ENCODE measurements at regions not wholly inside any gene's neighbourhood (a gene's known extent, or its start where the extent isn't known, plus 50 kb on each side); places are given as distances from the start of the nearest gene placed in this dataset.
"Not testable (repeated sequence)": the region's sequence is repeated elsewhere in the genome, so short reads cannot be mapped to it uniquely, and the experiment has no call there.

DNA sequence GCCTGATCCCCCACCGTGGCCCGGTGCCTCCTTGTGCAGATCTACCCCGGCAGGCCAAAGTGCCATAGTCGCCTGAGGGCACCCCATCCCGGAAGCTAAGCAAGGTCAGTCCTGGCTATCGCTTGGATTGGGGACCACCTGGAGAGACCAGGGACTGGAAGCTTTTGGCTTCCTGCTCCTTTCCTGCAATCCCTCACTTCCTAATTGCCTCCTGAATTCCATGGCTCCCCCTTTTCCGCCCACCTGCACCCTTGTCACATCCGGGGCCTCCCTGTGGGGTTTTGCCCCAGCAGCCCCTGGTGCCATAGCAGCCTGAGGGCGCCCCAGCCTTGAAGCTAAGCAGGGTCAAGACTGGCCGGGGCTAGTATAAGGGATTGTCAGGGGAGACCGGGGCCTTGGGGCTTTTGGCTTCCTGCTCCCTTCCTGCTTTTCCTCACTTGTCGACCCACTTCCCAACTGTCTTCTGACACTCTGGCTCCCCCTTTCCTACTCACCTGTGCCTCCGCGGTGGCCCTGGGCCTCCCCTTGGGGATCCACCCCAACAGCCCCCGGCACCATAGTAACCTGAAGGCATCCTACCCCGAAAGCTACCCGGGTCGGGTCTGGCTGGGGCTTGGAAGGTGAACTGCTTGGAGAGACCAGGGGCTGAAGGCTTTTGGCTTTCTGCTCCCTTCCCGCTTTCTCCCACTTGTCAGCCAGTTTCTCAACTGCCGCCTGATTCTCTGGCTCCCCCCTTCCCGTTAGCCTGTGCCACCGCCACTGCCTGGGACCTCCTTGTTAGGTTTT is 2293.6 kb downstream of the TP53TG3F start:
- DNase-seq, result no peak

DNA sequence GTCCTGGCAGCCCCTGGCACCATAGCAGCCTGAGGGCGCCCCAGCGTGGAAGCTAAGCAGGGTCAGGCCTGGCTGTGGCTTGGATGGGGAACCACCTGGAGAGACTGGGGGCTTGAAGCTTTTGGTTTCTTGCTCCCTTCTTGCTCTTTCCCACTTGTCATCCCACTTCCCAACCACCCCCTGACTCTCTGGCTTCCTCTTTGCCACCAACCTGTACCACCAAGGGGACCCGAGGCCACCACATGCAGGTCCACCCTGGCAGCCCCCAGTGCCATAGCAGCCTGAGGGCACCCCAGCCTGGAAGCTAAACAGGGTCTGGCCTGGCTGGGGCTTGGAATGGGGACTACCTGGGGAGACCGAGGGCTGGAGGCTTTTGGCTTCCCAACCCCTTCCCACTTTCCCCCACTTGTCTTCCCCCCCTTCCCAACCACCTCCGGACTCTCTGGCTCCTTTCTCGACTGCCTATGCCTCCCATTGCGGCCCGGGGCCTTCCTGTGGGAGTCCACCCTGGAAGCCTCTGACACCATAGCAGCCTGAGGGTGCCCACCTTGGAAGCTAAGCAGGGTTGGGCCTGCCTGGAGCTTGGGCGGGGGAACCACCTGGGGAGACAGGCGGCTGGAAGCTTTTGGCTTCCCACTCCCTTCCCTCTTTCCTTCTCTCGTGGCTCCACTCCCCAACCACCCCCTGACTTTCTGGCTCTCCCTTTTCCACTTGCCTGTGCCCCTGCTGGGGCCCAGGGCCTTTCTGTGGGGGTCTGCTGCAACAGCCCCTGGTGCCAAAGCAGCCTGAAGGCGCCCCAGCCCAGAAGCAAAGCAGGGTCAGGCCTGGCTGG is 2294.4 kb downstream of the TP53TG3F start:
- no peak for DNase-seq

DNA sequence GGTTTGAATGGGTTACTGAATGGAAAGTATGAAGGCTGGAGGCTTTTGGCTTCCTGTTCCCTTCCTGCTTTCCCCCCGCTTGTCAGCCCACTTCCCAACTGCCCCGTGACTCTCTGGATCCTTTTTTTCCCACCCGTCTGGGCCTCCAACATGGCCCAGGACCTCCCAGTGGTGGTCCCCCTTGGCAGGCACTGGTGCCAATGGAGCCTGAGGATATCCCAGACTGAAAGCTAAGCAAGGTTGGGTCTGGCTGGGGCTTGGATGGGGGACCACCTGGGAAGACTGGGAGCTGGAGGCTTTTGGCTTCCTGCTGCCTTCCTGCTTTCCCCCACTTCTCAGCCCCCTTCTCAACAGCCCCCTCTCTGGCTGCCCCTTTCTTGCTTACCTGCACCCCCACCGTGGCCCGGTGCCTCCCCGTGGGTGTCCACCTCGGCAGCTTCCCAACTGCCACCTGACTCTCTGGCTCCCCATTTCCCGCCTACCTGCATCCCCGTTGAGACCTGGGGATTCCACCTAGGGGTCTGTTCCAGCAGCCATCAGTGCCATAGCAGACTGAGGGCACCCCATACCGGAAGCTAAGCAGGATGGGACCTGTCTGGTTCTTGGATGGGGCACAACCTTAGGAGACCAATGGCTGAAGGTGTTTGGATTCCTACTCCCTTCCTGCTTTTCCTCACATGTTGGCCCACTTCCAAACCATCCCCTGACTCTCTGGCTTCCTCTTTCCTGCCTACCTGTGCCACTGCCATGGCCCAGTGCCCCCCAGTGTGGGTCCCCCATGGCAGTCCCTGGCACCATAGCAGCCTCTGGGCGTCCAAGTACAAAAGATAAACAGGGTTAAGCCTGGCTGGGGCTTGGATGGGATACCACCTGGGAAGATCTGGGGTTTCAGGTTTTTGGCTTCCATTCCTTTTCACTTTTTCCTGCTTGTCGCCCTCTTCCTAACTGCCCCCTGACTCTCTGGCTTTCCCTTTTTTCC is 2295.3 kb downstream of the TP53TG3F start:
- DNase-seq, result no peak

DNA sequence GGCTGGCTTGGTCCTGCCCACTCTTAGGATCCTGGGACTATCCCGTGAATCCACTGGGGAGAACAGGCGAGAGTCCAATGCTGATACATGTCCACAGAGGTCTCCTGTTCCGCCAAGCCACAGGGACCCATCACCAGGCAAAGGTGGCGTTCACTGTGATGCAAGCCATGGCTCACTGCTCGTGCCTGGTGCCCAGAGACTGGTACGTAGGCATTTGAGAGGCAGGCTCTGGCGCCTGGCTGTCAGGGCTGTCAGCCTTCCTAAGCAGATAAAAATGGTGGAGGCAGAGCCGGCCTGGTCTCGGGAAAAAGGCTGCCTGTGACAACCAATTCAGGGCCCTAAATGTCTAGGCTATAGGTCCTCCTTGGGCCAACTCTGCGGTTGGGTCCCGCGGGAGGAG is 2329.0 kb downstream of the TP53TG3F start:
- no peak for DNase-seq

DNA sequence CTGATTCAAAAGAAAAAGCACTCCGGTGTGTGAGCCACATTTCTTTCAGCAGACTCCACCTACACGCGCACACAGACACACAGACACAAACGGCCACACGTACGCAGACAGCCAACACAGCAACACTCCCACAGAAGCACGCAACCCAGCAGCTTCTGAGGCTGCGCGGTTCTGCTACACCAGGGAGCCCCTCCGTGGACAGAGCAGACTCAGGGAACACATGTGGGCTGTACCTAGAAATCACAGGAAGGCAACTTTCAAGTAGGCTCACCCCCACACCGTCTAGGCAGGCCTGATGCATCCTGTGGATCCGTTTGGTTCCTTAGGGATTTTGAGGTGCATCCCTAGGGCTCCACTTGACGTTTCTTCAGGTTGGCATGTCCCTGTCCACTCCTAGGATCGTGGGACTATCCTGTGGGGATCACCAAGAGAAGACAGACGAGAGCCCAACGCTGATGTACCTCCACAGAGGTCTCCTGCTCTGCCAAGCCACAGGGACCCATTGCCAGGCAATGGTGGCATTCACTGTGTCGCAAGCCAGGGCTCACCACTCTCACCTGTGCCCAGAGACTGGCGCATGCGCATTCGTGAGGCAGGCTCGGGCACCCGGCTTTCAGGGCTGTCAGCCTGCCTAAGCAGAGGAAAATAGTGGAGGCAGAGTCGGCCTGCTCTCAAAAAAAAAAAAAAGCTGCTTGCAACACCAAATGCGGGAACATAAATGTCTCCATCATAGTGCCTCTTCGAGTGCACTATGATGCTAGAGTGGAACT is 2333.3 kb downstream of the TP53TG3F start:
- no peak for DNase-seq

DNA sequence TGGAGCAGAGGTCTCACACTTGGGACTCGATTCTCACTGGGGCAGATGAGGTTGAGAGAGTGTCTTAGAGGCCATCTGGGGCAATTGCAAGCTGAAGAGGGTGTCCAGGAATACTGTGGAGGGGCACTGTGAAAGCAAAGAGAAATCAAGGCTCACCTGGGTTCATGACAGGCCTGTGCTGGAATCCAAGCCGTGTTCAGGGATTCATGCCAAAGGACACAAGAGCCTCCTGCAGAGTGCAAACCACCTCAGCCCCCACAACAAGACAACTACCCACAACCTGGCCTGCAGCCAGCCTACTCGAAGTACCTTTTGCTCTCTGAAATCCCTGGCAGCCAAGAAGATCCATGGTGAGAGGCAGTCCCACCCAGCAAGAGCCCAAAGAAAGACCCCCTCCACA is 2334.2 kb downstream of the TP53TG3F start:
- no peak for DNase-seq

DNA sequence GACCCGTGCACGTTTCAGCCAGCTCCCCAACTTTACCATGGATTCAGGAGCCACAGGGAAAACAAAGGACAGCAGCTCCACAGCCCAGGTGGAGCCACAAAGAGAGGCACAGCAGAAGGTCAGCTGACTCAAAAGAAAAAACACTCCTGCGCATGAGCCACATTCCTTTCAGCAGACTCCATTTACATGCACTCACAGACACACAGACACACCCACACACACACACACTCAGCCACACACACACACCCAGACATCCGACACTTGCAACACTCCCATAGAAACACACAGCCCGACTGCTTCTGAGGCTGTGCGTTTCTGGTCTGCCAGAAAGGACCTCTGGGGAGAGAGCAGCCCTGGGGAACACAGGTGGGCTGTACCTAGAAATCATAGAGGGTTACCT is 2335.5 kb downstream of the TP53TG3F start:
- no peak for DNase-seq

DNA sequence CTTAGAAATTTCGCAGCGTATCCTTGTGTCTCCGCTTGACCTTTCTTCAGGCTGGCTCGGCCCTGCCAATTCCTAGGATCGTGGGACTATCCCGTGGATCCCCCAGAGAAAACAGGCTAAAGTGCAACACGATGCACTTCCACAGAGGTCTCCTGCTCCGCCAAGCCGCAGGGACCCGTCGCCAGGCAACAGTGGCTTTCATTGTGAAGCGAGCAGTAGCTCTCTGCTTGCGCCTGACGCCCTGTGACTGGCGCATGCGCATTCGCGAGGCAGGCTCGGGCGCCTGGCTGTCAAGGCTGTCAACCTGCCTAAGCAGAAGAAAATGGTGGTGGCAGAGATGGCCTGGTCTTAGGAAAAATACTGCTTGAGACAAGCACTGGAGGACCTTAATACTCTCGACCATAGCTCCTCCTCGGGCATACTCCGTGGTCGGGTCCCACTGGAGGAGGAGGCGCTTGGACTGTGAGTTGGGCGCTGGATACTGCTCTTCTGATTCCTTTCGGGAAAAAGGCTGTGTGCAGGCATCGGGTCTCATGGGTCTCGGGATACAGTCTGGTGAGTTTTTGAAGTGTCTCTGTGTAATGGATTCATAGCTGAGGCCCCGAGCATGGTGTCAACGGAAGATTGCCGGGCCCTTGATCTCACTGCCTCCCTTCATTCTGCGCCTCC is 2336.1 kb downstream of the TP53TG3F start:
- DNase-seq, result no peak

DNA sequence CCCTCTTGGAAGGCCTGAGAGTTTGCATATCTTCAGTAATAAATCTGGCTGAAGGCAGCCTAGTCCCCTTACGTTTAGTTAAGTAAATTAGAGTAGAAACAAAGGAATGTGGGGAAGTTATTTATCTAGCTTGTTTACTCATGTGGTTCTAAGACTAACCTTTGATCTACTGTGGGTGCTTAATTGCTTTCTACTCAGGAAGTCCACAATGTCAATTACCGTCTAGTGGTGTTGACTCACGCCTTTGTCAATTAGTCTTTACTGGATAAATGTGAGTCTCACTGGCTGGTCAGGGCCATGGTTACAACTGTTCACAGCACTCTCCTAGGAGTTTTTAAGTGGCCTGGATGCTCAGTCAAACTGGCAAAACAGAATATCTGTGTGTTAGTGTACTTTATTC is 2338.4 kb downstream of the TP53TG3F start:
- DNase-seq, result no peak

DNA sequence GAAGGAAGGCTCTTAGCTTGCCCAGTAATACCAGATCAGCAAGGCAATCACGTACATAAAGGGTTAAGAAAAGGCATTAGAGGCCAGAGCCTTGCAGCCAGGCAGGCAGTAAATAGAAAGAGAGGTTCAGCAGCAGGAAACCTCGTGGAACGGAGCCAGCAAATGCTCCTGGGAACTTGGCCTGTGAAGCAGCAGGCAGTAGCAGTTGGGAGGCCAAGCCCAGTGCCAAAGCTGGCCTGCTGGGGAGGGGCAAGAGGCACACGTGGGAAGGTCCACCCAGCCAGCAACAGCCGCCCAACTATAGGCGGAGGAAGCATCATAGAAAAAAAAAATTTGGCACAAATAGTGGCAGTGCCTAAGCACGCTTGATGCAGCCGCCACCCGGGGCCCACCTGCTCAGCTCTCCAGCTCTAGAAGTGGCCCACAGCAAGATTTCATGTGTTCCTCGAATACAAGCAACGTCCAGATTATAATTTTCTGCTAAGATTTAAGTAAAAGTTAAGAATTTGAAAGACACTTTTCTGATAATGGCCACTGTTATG is 2339.5 kb downstream of the TP53TG3F start:
- no peak for DNase-seq

DNA sequence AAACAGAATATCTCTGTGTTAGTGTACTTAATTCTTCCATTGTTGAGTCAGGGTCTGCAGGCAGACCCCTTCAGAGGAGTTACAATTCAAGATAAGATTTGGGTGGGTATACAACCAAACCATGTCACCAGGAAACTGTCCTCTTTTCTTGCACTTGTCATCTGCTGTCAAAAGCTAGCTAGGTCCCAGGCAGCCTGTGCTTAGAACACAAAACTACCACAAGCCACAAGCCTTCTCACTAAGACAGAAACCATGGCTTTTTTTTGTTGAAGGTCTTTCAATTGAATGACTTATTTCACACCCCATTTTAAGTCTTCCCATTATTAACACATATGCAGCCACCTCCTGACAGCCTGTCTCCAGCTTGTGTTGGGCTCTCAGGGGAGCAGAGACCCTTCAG is 2345.1 kb downstream of the TP53TG3F start:
- not testable (repeated sequence) for DNase-seq

DNA sequence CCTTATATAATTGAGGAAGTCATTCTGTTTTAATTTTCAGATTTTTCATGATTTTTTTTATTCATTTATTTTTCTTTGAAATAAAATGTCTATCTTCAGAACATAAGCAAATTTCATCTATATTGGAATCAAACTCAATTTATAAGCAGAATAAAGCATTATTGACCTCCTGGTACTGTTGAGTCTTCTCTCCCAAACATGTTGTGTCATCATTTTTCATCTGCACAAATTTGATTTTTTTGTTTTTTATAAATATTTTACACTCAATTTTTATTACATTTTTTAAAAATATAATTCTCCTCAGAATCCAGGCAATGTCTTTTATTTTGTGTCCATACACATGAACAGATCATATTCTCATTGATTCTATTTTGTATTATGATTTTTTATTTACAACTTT is 2363.9 kb downstream of the TP53TG3F start:
- no peak for DNase-seq

DNA sequence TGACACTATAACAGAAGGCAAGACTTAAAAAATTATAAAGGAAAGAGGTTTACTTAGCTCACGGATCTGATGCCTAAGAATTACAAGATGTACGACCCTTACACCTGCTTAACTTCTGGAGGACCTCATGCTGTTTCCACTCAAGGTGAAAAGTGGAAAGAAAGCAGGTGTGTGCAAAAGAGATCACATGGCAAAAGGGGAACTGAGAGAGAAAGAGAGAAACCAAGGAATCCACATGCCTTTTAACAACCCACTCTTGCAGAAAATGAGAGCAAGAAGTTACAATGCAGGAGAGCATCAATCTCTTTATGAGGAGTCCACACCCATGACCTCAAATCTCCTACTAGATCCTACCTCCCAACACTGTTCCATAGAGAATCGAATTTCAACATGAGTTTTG is 2382.2 kb downstream of the TP53TG3F start:
- DNase-seq, result no peak

DNA sequence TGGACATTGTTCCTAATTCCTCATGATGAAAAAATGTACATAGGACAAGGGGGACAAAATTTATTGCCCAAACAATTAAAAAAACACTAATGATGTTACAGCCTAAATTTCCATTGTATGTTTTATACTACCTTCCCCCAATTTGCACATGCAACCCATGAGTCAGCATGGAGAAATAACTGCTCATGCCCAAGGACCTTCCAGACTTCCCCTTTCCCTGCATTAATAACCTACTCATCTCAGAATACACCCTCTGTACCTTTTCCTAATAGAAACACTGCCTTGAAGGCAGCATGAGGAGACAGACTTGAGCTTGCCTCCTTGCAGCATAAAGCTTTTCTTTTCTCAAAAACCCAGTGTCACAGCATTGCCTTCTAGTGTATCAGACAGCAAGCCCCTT is 2402.8 kb downstream of the TP53TG3F start:
- DNase-seq, result no peak

DNA sequence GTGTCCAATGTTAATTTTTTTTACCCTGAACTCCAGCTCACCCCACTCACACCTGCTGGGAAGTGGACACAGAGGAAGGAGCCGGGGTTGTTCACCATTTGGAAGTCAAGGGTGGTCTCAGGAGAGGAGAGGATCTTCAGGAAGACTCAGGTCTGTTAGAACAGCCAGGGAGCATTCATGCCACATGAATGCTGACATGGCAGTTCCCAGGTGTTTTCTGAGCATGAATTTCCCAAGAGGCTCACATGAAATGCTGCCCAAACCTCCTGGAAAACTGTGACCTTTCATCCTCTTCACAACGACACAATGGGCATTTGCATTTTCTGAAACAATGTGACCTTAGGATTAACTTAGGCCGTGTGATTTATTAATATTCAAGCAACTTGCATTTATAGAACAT is 2409.2 kb downstream of the TP53TG3F start:
- DNase-seq, result no peak

DNA sequence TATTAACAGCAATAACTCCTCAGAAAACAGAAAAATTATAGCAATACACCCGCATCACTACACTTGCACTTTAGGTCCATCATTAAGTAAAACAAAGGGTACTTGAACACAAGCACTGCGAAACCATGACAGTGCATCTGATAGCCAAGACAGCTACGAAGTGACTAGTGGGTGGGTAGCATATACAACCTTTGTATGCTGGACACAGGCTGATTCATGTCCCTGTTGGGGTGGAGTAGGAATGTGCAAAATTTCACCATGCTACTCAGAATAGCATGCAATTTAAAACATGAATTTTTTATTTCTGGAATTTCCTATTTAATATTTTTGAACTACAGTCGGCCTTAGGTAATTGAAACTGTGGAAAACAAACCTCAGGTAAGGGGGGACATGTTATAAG is 2414.1 kb downstream of the TP53TG3F start:
- no peak for DNase-seq

DNA sequence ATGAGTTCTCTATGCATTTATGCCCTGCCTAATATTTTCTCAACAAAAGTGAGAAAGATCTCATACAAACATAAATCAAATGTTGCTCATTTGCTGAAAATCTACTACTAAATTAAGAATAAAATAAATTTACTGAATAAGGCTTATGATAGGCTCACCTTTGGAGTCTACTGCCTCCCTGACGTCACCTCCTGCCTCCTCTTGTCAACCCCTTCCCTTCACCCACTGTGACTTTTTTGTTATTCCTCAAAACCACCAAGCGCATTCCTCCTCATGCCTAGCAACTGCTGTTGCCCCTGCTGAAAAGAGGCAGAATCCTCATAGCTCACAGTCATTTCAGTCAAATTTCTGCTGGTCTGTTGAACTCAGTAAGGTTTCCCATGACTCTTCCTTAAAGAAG is 2422.2 kb downstream of the TP53TG3F start:
- DNase-seq, result no peak

DNA sequence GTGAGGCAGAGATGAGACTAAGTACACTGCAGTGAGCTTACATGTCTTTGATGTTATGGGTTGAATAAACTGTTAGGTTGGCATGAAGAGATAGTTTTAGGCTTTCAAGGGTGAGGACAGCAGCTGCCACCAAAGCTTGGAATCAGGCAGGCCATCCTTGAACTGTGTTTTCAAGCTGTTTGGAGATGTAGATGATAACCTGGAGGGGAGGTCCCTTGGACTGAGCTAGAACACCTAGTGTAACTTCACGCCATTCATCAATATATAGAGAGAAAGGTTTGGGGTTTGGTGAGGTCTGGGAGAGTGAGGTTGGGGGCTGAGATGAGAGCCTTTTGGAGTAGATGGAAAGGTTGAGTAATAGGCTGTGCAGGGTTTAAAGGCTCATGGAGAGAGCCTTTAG is 2447.0 kb downstream of the TP53TG3F start:
- DNase-seq, result no peak

DNA sequence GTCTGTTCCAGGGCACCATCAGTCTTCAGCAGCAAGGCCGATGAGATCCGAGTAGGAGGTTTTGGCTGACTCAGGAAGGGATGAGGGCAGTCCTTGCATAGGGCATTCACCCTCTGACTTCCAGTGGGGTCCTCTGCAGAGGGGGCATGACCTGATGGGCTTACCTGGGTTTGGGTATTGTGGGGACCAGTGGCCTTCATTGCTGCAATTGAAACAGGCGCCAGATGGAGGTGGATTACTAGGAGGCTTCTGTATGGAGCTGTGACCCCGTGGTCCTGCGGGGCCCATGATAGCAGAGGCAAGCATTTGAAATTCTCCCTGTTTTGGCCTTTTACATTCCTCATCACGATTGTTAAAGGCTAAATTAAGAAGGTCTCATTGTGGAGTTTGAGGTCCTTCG is 2448.7 kb downstream of the TP53TG3F start:
- no peak for DNase-seq

DNA sequence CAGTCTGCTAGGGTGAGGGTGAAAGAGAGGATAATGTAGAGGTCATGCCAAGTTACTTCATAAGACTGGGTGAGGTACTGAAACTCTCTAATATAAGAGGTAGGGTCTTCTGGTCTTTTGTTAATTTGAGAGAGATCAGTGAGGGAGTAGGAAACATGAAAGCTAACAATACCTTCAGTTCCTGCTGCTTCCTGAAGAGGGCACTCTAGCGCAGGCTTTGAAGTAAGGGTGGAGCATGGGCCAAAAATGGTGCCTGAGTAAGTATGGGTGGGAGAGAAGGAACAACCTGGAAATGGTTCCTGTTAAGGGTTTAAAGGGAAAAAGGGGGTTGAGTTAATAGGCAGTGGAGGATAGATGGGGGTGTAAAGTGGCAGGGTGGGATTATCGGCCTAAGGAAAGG is 2449.5 kb downstream of the TP53TG3F start:
- DNase-seq, result no peak

DNA sequence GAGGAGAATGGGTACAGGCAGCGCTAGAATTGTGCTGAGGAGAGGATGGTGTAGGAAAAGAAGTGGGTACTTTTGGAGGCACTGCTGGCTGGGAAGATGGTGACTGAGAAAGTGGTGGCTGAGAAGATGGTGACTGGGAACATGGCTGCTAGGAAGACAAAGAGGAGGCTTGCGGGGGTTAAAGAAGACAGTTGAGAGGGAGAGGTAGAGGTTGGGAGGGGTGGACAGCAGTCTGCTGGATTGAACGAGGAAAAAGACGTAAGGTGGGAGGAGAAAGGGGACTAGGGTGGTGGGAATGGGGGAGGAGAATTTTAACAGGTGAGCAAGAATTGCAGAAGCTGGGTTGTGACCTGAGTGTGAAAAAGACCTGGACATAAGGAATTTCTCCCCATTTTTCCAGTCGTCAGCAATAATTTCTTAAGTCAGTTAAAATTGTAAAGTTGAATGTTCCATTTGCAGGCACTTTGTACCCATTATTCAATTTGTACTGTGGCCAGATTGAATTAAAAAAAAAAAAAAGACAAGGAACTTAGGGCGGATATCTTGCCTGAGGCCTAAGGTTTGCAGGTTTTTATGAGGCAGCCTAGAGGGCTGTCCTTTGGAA is 2450.0 kb downstream of the TP53TG3F start:
- DNase-seq, result no peak
